Right lobe of liver (tissue), 6 donors: ENCODE measurements at regions not wholly inside any gene's neighbourhood (a gene's known extent, or its start where the extent isn't known, plus 50 kb on each side); places are given as distances from the start of the nearest gene placed in this dataset.

Experiments
- ATAC-seq, 4 donors: fragments of 200-7000 bp; cut with Tn5 transposase; one replicate each; pipeline ENCODE4 v1.9.1; 2020; ENCODE audit warnings: mild to moderate bottlenecking in 4 of 4, moderate library complexity in 4 of 4
- DNase-seq, 3 donors: peaks; one replicate each; pipeline ENCODE4 v3.0.0-alpha.2; 2020
- H3K27ac ChIP-seq, 3 donors: fragments of 200-600 bp; one replicate each; pipeline ENCODE4 v1.8.0; 2022
- H3K27me3 ChIP-seq, 2 donors: fragments of 200-600 bp; one replicate each; pipeline ENCODE4 v1.8.0; 2022
- H3K36me3 ChIP-seq, 4 donors: fragments of 200-600 bp; sonication (generic) in 1 of 4; one replicate each; pipeline versions ENCODE4 v1.5.1 to v1.8.0; 2017 to 2022; ENCODE audit warnings: control low read depth in 1 of 4
- H3K4me1 ChIP-seq, 4 donors: fragments of 200-600 bp; sonication (generic) in 1 of 4; one replicate each; pipeline versions ENCODE4 v1.5.1 to v1.8.0; 2017 to 2022; ENCODE audit warnings: control low read depth in 1 of 4
- H3K4me3 ChIP-seq, 3 donors: fragments of 200-600 bp; one replicate each; pipeline ENCODE4 v1.8.0; 2022
- H3K9me3 ChIP-seq, 4 donors: fragments of 200-600 bp; sonication (generic) in 1 of 4; one replicate each; pipeline versions ENCODE4 v1.5.1 to v1.8.0; 2017 to 2022; ENCODE audit warnings: control low read depth in 1 of 4
- POLR2A ChIP-seq: fragments of 450-650 bp; IDR thresholded peaks from one replicate; pipeline ENCODE4 v1.6.1; 2017; ENCODE audit warnings: antibody characterized with exemption, mild to moderate bottlenecking
- WGBS: methylation state at CpG from one replicate; pipeline ENCODE4 v1.1.6; 2018; ENCODE audit warnings: low coverage, low lambda C conversion rate; ENCODE audit not compliant: insufficient coverage; ENCODE audit errors: missing lambda C conversion rate; 5-methylcytosine and 5-hydroxymethylcytosine counted together
- intact Hi-C, 2 donors: fragments of 100-400 bp; cut with DNase I; formaldehyde crosslinking; loops; one replicate each; pipeline versions ENCODE4 v1.11.2 to v1.14.1; 2022
- TF ChIP-seq, protein P1 (sequence below), 4 donors: fragments of 200-600 bp in 3 of 4; fragments of 450-650 bp in 1 of 4; IDR thresholded peaks; one replicate each; pipeline versions ENCODE4 v1.5.1 to v1.8.0; 2016 to 2022; ENCODE audit warnings: antibody characterized with exemption in 4 of 4, mild to moderate bottlenecking in 2 of 4
- donor health status: DM: no; HTN: yes; CAD: no.
- donor health status: DM: no; HTN: no; CAD: no.
- donor health status: DM: no; HTN: no; CAD: no.
- donor health status: DM: no; HTN: yes; CAD: no.
- donor health status: DM: no; HTN: yes; CAD: no.

- Histone ChIP-seq H3K36me3 (no peaks in the 10 kb centered on the region), H3K27ac (no peak overlapping the region), H3K4me3 (no peak overlapping the region), H3K4me1 (no peaks in the 10 kb centered on the region), H3K27me3 (no peaks in the 10 kb centered on the region), H3K9me3 (no peaks in the 10 kb centered on the region)
- intact Hi-C loops, result no loop called here
- 69% methylated on average over 2 of the region's 15 CpGs for WGBS
- no peak for TF ChIP-seq POLR2A
- TF ChIP-seq, protein P1, sequence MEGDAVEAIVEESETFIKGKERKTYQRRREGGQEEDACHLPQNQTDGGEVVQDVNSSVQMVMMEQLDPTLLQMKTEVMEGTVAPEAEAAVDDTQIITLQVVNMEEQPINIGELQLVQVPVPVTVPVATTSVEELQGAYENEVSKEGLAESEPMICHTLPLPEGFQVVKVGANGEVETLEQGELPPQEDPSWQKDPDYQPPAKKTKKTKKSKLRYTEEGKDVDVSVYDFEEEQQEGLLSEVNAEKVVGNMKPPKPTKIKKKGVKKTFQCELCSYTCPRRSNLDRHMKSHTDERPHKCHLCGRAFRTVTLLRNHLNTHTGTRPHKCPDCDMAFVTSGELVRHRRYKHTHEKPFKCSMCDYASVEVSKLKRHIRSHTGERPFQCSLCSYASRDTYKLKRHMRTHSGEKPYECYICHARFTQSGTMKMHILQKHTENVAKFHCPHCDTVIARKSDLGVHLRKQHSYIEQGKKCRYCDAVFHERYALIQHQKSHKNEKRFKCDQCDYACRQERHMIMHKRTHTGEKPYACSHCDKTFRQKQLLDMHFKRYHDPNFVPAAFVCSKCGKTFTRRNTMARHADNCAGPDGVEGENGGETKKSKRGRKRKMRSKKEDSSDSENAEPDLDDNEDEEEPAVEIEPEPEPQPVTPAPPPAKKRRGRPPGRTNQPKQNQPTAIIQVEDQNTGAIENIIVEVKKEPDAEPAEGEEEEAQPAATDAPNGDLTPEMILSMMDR (IDR thresholded peaks at IDR 0.05), result no peak
- ATAC-seq (no peak), DNase-seq (no peak)
Measured at GRCh38 chr12:131457028-131457310, 253.9 kb upstream of the SFSWAP start.

DNA sequence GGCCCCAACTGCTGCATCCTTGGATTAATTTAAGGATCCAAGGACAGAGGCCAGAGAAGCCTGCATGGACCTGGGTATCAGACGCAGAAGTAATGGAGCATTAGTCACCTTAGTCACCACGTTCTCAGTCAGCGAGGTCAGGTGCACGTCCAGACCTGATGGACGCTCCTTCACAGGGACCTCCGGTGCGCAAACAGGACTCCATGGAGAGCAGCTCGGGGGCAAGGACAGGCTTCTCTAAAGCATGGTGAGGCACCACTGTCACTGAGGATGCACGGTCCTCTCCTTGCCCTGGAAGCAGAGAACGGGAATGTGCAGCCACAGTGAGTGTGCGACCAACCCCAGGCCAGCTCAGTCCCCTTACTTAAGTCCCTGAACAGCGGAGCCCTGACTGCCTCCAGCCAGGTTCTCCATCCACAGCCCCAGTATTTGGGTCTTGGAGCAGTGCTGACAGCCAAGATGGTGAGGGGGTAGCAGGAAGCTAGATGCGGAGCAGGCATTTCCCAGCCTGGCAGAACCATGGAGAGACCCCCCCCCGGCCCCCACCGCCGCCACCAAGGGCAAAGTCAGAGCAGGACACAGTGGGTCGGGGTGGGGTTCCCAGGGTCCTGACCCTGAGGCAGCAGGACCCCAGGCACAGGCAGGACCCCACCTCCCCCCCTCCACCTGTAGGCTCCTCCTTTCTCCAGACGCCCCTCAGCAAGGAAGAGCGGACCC lies 253.4 kb upstream of the SFSWAP start:
- Histone ChIP-seq H3K27ac (no peak overlapping the region), H3K4me1 (no peaks in the 10 kb centered on the region), H3K36me3 (no peaks in the 10 kb centered on the region), H3K9me3 (no peaks in the 10 kb centered on the region), H3K27me3 (no peaks in the 10 kb centered on the region), H3K4me3 (no peak overlapping the region)
- DNase-seq (no peak), ATAC-seq (no peak)
- no peak for TF ChIP-seq POLR2A
- TF ChIP-seq, protein P1 (IDR thresholded peaks at IDR 0.05), result no peak
- 75% methylated on average over 5 of the region's 19 CpGs for WGBS
- intact Hi-C loops, result no loop called here

DNA sequence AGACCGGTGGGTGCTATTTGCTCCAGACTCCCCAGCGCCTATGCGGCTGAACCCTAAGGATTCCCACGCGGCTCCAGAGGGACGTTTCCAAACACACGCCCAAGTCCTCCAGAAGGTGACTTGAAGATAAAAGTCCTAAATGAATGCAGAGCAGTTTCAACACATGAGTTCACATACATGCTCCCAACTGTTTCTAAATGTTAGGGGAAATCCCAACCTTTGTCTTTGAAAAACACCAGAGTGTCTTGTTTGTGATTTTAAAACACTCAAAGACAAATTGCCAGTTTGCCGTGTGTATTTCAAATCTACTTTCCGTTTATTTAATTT lies 252.9 kb upstream of the SFSWAP start:
- intact Hi-C loops, result no loop called here
- H3K4me1 ChIP-seq, result no peaks in the 10 kb centered on the region
- H3K27me3 ChIP-seq, result no peaks in the 10 kb centered on the region
- TF ChIP-seq, protein P1 (IDR thresholded peaks at IDR 0.05), result no peak
- no peak for TF ChIP-seq POLR2A
- DNase-seq (no peak), ATAC-seq (no peak)
- no peak overlapping the region for H3K4me3 ChIP-seq
- H3K36me3 ChIP-seq, result no peaks in the 10 kb centered on the region
- H3K27ac ChIP-seq, result no peak overlapping the region
- no peaks in the 10 kb centered on the region for H3K9me3 ChIP-seq
- WGBS, result 73% methylated on average over 6 of the region's 9 CpGs

DNA sequence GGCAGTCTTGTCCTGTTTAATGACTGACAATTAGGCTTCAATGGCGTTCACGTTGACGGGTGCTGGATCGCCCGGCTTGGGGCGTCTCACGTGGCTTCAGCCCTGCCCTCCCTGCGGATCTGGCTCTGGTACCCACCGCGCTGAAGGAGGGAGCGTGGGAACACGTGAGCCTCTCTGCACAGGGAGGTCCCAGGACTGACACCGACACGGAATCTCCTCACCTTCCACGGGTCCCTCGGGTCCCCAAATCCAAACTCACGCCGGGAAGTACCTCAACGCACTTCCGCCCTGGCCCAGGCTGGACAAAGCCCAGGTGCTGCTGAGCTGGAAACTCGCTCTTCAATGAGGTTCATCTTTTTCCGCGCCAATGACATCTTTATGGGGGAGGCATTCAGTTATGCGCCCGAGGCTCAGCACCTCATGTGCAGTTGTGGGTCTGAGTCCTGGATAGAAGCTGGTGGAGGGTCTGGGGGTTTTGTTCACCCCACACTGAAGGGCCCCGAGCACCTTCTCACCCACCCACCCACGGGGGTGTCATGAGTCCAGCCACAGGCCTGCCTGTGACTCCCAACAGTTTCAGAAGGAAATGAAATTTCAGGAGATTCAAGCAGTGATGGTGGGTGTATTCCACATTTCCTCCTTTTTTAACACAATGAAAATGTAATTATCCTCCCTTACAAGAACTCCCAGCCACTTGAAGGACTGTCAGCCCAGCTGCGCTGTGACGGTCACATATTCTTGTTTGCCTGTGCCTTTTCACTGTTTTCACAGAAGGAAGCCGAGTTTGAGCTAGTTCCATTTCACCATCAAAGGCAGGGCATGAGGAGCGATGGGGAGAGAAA lies 251.7 kb upstream of the SFSWAP start:
- Histone ChIP-seq H3K4me1 (no peaks in the 10 kb centered on the region), H3K27me3 (no peaks in the 10 kb centered on the region), H3K36me3 (no peaks in the 10 kb centered on the region), H3K9me3 (no peaks in the 10 kb centered on the region), H3K4me3 (no peak overlapping the region), H3K27ac (no peak overlapping the region)
- DNase-seq (no peak), ATAC-seq (no peak)
- TF ChIP-seq, protein P1 (IDR thresholded peaks at IDR 0.05), result no peak
- TF ChIP-seq POLR2A, result no peak
- intact Hi-C loops, result no loop called here
- WGBS, result 52% methylated on average over 10 of the region's 31 CpGs
